ENCODE measurements at regions not wholly inside any gene's neighbourhood (a gene's known extent, or its start where the extent isn't known, plus 50 kb on each side); places are given as distances from the start of the nearest gene placed in this dataset.

DNA sequence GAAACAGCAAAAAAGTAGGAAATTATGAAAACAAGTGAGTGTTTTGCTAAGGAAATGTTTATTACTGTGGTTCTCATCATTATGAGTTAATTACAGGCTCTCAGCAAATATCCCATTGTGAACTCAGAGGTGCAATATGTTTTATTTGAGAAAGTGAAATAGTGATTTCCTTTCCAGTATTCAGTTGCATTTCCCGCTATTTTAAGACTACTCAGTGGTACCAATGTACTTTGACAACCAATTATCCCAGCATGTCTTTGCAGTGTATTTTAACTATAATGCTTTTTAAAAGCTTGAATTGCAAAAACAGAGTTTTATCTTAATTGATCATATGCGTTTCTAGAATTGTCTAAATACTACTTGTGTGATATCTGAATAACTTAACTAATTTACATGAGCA, 383.8 kb upstream of the TENM3 start:
- intact Hi-C loops (cut with micrococcal nuclease), result no loop called here
- Histone ChIP-seq H3K9me2 (ENCODE audit: insufficient read depth) (no peaks in the 10 kb centered on the region), H3K27ac (ENCODE audit: low read depth, low read length) (no peak overlapping the region), H3K79me2 (ENCODE audit: insufficient read depth, low read length) (no peaks in the 10 kb centered on the region), H3K4me2 (ENCODE audit: low read length) (no peak overlapping the region), H3K4me3 (replicated peaks in 1 of 2; ENCODE audit: low read depth in 1 of 2, low read length in 2 of 2) (no peak overlapping the region), H3K9me3 (ENCODE audit: control insufficient read depth in 1 of 2, insufficient read depth in 1 of 2, low read depth in 1 of 2, low read length in 2 of 2) (no peaks in the 10 kb centered on the region), H3K27me3 (ENCODE audit: insufficient read depth, low read length) (peaks cover 5% of the 10 kb centered on the region; the same call in 1 of the 2 replicates), H3K36me3 (ENCODE audit: control insufficient read depth in 1 of 2, insufficient read depth in 2 of 2, low read length in 2 of 2) (no peaks in the 10 kb centered on the region), H3K4me1 (ENCODE audit: control insufficient read depth in 1 of 2, insufficient read depth in 2 of 2, low read length in 2 of 2) (no peaks in the 10 kb centered on the region), H3K9ac (ENCODE audit: low read length) (no peak overlapping the region), H4K20me1 (ENCODE audit: insufficient read depth) (no peaks in the 10 kb centered on the region), H2AFZ (ENCODE audit: low read depth, low read length, poor library complexity, severe bottlenecking) (no peak overlapping the region)
- no peak for ATAC-seq
- ChIA-PET CTCF (no interaction called here), POLR2A (no interaction called here), RAD21 (ENCODE audit: low non-redundant PET in 1 of 2, low total read pairs in 2 of 2, uncharacterized antibody in 2 of 2, unreplicated experiment in 2 of 2) (no interaction called here)
- DNase-seq (ENCODE audit: low read depth, low spot score), result no peak
- BruUV-seq (replicated peaks), result no TSS peak
- TF ChIP-seq ELF1 (IDR thresholded peaks at IDR 0.05; ENCODE audit: borderline replicate concordance, low read depth) (no peak), FOSL1 (IDR thresholded peaks at IDR 0.05; ENCODE audit: low read depth) (no peak), EZH2 (IDR thresholded peaks at IDR 0.05) (no peak), SIN3A (IDR thresholded peaks at IDR 0.05; ENCODE audit: low read depth) (no peak), JUND (IDR thresholded peaks at IDR 0.05) (no peak), ZFX (IDR thresholded peaks at IDR 0.05) (no peak), CEBPB (IDR thresholded peaks at IDR 0.05; ENCODE audit: low read depth) (no peak), EZH2phosphoT487 (IDR thresholded peaks at IDR 0.05; ENCODE audit: borderline replicate concordance) (no peak), SRF (IDR thresholded peaks at IDR 0.05; ENCODE audit: low read depth) (no peak), CBX3 (IDR thresholded peaks at IDR 0.05; ENCODE audit: low read depth) (no peak), SP1 (IDR thresholded peaks at IDR 0.05; ENCODE audit: low read depth) (no peak), EGR1 (IDR thresholded peaks at IDR 0.05; ENCODE audit: low read depth) (no peak), RAD21 (IDR thresholded peaks at IDR 0.05; ENCODE audit: low read depth) (no peak), ZNF274 (IDR thresholded peaks at IDR 0.05; ENCODE audit: low read depth, low read length) (no peak)
- TF ChIP-seq, protein P1, sequence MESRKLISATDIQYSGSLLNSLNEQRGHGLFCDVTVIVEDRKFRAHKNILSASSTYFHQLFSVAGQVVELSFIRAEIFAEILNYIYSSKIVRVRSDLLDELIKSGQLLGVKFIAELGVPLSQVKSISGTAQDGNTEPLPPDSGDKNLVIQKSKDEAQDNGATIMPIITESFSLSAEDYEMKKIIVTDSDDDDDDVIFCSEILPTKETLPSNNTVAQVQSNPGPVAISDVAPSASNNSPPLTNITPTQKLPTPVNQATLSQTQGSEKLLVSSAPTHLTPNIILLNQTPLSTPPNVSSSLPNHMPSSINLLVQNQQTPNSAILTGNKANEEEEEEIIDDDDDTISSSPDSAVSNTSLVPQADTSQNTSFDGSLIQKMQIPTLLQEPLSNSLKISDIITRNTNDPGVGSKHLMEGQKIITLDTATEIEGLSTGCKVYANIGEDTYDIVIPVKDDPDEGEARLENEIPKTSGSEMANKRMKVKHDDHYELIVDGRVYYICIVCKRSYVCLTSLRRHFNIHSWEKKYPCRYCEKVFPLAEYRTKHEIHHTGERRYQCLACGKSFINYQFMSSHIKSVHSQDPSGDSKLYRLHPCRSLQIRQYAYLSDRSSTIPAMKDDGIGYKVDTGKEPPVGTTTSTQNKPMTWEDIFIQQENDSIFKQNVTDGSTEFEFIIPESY (IDR thresholded peaks at IDR 0.05; ENCODE audit: extremely low read depth, insufficient replicate concordance, low read length), result no peak
- TF ChIP-seq, protein P2, sequence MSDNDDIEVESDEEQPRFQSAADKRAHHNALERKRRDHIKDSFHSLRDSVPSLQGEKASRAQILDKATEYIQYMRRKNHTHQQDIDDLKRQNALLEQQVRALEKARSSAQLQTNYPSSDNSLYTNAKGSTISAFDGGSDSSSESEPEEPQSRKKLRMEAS (IDR thresholded peaks at IDR 0.05), result no peak
- TF ChIP-seq, protein P3, sequence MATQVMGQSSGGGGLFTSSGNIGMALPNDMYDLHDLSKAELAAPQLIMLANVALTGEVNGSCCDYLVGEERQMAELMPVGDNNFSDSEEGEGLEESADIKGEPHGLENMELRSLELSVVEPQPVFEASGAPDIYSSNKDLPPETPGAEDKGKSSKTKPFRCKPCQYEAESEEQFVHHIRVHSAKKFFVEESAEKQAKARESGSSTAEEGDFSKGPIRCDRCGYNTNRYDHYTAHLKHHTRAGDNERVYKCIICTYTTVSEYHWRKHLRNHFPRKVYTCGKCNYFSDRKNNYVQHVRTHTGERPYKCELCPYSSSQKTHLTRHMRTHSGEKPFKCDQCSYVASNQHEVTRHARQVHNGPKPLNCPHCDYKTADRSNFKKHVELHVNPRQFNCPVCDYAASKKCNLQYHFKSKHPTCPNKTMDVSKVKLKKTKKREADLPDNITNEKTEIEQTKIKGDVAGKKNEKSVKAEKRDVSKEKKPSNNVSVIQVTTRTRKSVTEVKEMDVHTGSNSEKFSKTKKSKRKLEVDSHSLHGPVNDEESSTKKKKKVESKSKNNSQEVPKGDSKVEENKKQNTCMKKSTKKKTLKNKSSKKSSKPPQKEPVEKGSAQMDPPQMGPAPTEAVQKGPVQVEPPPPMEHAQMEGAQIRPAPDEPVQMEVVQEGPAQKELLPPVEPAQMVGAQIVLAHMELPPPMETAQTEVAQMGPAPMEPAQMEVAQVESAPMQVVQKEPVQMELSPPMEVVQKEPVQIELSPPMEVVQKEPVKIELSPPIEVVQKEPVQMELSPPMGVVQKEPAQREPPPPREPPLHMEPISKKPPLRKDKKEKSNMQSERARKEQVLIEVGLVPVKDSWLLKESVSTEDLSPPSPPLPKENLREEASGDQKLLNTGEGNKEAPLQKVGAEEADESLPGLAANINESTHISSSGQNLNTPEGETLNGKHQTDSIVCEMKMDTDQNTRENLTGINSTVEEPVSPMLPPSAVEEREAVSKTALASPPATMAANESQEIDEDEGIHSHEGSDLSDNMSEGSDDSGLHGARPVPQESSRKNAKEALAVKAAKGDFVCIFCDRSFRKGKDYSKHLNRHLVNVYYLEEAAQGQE (IDR thresholded peaks at IDR 0.05; ENCODE audit: low read depth), result no peak
- TF ChIP-seq, protein P4, sequence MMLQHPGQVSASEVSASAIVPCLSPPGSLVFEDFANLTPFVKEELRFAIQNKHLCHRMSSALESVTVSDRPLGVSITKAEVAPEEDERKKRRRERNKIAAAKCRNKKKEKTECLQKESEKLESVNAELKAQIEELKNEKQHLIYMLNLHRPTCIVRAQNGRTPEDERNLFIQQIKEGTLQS (IDR thresholded peaks at IDR 0.05), result no peak

Measured in HCT116 (cell line).